GM19240 (cell line): ENCODE measurements at regions not wholly inside any gene's neighbourhood (a gene's known extent, or its start where the extent isn't known, plus 50 kb on each side); places are given as distances from the start of the nearest gene placed in this dataset.

Source experiments
- DNase-seq: peaks from one replicate; pipeline ENCODE4 v3.0.0; 2011; ENCODE audit warnings: low spot score; ENCODE audit not compliant: insufficient read length

DNA sequence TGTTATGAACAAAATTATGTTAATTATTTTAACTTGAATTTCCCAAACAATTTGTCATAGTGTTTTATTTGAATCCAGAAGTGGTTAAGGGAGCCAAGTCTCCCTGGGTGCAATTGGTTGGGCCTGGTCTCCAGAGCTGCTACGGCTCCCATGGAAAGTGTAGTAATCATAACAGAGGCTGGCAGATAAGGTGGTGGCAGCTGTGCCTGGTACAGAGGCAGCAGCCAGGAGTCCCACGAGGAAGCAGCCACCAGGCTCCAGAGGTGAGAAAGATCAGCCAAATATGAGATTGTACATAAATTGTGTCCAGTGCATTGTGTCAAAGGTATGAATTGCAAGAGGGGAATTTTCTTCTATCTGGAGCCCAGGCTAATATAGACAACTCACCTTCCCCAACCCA, 368.9 kb upstream of the PTBP2 start:
- no peak for DNase-seq

DNA sequence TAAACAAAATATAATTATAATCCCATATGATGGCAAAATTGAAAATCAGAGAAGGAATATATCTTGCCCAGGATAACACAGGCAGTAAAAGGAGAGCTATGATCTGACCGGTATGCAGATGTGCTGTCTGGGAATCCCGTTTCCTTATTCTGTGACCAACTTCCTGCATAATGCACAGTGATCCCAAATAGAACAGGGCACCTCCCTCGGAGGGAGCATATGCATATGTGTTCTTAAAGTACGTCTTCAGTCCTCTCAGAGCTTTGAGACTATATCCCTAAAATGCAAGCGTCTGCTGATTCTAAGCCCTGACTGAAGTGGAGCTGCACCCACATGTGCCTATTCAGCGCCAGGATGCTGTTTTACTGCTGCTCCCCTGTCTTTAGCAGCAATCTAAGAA, 366.1 kb upstream of the PTBP2 start:
- no peak for DNase-seq

GRCh38 chr1:96355961-96356360, 365.6 kb upstream of the PTBP2 start:
- no peak for DNase-seq

- no peak for DNase-seq
These were observed 364.3 kb upstream of the PTBP2 start for GRCh38 chr1:96357141-96357765.

DNA sequence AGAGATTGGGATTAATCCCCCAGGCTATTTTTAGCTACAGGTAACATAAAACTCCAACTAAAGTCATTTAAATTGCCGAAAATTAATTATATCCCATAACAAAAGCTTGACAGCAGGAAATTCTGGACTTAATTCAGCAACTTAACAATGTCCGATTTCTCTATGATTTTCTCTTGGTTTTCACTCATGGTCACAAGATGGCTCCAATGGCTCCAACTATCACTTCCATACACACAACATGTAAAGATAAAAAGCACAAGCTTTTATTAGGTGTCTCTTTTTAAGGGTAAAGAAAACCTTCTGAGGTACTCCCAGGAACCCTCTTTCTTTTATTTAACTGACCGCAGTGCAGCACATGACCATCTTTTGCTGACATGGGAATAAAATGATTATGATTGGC, 363.5 kb upstream of the PTBP2 start:
- DNase-seq = no peak

- DNase-seq = no peak
These were observed 361.4 kb upstream of the PTBP2 start for GRCh38 chr1:96360036-96360795.

GRCh38 chr1:96361271-96361856, 360.2 kb upstream of the PTBP2 start:
- DNase-seq = no peak

GRCh38 chr1:96361961-96362360, 359.6 kb upstream of the PTBP2 start:
- DNase-seq = no peak

DNA sequence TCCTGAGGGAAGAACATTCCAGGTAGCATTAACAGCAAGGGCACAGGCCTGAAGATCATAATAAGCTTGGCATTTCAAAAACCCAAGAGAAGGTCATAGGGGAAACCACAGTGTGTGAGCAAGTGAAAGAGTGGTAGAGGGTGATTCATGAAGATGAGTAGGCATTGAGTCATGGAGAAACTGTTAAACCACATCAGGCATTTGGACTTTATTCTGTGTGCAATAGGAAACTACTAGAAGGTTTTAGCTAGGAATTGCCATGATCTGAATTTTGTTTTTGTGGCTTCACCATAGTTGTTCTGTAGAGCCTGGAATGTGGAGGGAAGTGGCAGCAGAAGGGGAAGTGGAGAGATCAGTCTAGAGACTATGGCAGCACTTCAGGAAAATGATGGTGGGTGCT, 359.0 kb upstream of the PTBP2 start:
- DNase-seq = no peak

DNA sequence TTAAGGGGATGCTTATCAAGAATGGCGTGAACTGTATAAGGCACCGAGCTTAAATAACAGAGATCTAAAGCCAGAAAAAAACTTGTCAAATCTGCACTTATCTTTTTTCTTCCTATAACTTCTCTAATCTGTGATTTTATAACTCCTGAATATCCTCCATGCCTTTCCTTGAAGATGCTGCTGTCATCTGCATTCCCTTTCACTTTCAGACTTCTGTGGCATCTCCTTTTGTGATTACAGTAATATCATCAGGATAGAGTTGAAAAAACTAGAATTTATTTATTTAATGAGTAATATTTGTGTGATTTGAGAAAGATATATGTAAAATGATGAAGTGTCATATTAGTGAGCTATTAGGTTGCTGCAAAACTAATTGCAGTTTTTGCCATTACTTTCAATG, 357.8 kb upstream of the PTBP2 start:
- DNase-seq = no peak

- no peak for DNase-seq
These were observed 357.0 kb upstream of the PTBP2 start for GRCh38 chr1:96364576-96364975.

- DNase-seq = no peak
These were observed 356.5 kb upstream of the PTBP2 start for GRCh38 chr1:96365076-96365475.

GRCh38 chr1:96365596-96366390, 355.8 kb upstream of the PTBP2 start:
- no peak for DNase-seq

DNA sequence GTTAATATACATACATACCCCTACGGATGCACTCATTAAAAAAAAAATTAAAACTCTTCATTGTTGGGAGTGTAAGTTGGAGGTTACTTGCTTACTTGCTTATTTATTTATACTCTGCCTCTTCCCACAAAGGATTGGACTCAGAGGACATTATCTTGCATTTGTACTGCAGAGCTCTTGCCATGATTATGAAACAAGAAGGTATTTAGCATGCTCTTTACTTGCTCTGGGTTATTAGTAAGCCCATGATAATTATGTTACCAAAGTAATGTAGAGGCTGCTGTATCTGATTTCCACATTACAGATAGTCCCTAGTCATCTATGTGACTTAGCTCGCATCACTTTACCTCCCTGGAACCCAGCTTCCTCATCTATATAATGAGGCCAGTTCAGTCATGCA, 355.1 kb upstream of the PTBP2 start:
- DNase-seq = no peak

DNA sequence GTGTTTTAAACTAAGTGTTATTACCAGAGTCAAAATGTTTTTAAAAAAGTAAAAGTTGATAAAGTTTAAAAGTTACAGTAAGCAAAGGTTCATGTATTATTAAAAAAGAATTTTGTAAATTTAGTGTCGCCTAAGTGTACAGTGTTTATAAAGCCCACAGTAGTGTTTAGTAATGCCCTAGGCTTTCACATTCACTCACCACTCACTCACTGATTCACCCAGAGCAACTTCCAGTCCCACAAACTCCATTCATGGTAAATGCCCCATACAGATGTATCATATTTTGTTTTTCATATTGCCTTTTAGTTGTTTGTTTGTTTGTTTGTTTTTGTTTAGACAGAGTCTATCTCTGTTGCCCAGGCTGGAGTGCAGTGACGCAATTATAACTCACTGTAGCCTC, 353.8 kb upstream of the PTBP2 start:
- no peak for DNase-seq

GRCh38 chr1:96370757-96371156, 350.8 kb upstream of the PTBP2 start:
- DNase-seq = no peak

- no peak for DNase-seq
These were observed 348.7 kb upstream of the PTBP2 start for GRCh38 chr1:96372881-96373280.

GRCh38 chr1:96374076-96374762, 347.4 kb upstream of the PTBP2 start:
- no peak for DNase-seq

- no peak for DNase-seq
These were observed 344.7 kb upstream of the PTBP2 start for GRCh38 chr1:96376846-96377245.

GRCh38 chr1:96384611-96385010, 337.0 kb upstream of the PTBP2 start:
- no peak for DNase-seq

DNA sequence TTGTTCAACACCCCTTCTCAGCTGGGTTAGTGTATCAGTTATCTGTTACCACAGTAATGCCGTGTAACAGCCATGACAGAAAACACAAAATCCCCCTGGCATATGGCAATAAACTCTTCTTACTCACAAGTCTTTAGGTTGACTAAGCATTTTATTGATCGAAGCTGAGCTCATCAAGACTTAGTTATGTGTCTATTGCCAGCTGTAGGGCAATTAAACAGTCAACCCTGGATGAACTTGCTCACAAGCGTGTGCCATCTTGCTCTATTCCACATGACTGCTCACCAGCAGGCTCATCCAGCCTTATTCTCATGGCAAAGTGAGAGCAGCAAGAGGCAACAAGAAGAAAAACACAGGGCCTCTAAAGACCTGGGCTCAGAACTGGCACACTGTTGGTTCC, 333.8 kb upstream of the PTBP2 start:
- DNase-seq = no peak
